ENCODE measurements at regions not wholly inside any gene's neighbourhood (a gene's known extent, or its start where the extent isn't known, plus 50 kb on each side); places are given as distances from the start of the nearest gene placed in this dataset.

DNA sequence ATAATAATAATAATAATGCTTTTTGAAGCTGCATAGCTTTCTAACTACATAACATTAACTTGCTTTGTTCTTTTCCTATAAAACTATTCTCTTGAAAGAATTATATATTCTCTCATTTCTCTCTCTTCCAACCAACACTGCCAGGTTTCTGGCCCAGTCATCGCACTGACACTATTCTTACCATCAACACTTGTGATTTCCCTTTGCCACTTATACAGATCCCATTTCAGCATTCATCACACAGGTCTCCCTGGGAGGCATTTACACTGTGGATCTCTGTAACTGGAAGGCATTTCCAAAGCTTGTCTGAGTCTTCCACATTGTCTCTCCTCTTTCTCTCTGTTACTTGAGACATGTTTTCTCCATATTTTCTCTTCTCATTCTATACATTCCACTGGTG is 777.8 kb upstream of the ACO1 start:
- Histone ChIP-seq H3K27me3 (no peaks in the 10 kb centered on the region), H3K4me3 (no peak overlapping the region), H3K9me3 (no peaks in the 10 kb centered on the region), H3K27ac (no peak overlapping the region), H3K4me1 (no peaks in the 10 kb centered on the region), H3K36me3 (no peaks in the 10 kb centered on the region)
- DNase-seq = no peak
- intact Hi-C loops (cut with DNase I) = no loop called here
- TF ChIP-seq, protein P1, sequence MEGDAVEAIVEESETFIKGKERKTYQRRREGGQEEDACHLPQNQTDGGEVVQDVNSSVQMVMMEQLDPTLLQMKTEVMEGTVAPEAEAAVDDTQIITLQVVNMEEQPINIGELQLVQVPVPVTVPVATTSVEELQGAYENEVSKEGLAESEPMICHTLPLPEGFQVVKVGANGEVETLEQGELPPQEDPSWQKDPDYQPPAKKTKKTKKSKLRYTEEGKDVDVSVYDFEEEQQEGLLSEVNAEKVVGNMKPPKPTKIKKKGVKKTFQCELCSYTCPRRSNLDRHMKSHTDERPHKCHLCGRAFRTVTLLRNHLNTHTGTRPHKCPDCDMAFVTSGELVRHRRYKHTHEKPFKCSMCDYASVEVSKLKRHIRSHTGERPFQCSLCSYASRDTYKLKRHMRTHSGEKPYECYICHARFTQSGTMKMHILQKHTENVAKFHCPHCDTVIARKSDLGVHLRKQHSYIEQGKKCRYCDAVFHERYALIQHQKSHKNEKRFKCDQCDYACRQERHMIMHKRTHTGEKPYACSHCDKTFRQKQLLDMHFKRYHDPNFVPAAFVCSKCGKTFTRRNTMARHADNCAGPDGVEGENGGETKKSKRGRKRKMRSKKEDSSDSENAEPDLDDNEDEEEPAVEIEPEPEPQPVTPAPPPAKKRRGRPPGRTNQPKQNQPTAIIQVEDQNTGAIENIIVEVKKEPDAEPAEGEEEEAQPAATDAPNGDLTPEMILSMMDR (IDR thresholded peaks at IDR 0.05) = no peak
- TF ChIP-seq POLR2A (IDR thresholded peaks at IDR 0.05) = no peak
- 77 to 100% methylated on average over 1 of the region's 1 CpG for whole genome bisulfite sequencing, 2 donors

DNA sequence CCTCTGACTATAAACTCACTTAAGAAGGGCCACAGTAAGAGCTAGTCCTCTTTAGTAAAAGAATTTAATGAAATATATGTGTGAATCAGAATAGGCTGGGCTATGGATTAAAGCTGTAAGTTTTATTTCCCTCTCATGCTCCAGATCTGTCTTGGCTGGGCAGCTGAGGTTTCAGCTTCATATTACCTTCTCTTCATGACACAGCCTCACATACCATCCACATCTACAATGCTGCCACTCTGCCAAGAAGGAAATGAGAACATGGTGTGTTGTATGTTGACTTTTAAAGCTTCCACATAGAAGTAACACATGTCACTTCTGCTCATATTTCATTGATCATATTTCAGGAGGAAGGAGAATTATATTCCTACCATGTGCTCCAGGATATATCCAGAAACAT is 776.0 kb upstream of the ACO1 start:
- Histone ChIP-seq H3K36me3 (no peaks in the 10 kb centered on the region), H3K4me3 (no peak overlapping the region), H3K9me3 (no peaks in the 10 kb centered on the region), H3K27ac (no peak overlapping the region), H3K4me1 (no peaks in the 10 kb centered on the region), H3K27me3 (no peaks in the 10 kb centered on the region)
- TF ChIP-seq POLR2A (IDR thresholded peaks at IDR 0.05) = no peak
- TF ChIP-seq, protein P1 (IDR thresholded peaks at IDR 0.05) = no peak
- no peak for DNase-seq
- intact Hi-C loops (cut with DNase I) = no loop called here

DNA sequence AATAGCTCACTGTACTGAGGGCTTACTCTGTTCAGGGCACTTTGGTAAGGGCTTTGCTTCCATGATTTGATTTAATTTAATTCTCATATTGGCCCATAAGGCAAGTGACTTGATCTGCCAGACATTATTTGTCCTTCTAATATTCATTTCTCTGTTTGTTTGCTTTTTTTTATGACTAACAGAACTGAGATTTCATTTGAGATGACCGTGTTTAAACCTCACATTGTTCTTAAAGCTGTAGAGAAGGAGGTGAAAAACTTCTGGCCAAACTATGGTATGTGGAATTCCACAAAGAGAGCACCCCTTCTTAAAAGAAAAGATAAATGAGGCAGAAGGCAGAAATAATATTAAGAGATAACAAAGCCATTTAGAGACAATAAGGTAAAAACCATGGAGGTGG is 775.6 kb upstream of the ACO1 start:
- 42% methylated on average over 1 of the region's 1 CpG for WGBS, 2 donors
- H3K9me3 ChIP-seq = no peaks in the 10 kb centered on the region
- TF ChIP-seq, protein P1 (IDR thresholded peaks at IDR 0.05) = no peak
- TF ChIP-seq POLR2A (IDR thresholded peaks at IDR 0.05) = no peak
- H3K36me3 ChIP-seq = no peaks in the 10 kb centered on the region
- intact Hi-C loops (cut with DNase I) = no loop called here
- H3K4me1 ChIP-seq = no peaks in the 10 kb centered on the region
- DNase-seq = no peak
- no peak overlapping the region for H3K27ac ChIP-seq
- no peaks in the 10 kb centered on the region for H3K27me3 ChIP-seq
- H3K4me3 ChIP-seq = no peak overlapping the region

DNA sequence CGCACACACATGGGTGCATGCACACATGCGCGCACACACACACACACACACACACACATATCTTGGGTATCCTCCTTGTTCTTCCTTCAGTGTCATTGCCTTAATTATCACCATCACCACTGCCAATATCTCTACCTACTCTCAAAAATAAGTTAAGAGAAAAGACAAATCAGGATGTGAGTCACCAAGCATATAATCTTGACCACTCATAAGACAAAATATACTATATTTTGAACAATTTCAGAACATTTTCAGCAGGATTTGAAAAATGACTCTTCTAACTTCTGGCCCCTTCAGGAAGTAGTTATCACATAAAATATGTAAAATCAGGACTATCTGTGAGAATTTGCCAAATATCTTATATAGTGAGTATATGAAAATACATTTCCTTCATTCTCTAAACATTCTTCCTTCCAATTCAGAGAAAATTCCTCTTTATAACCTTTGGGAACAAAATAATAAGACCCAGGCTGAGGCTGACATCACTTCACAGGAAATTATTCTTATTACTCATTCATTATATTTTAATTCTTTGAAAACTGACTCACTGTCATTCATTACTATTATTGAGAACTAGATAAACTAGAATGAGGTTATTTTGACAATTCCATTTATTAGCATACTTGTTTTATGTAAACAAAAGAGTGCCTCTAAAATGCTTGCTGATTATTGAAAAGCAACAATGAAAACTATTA is 772.0 kb upstream of the ACO1 start:
- TF ChIP-seq, protein P1 (IDR thresholded peaks at IDR 0.05) = no peak
- TF ChIP-seq POLR2A (IDR thresholded peaks at IDR 0.05) = no peak
- no peaks in the 10 kb centered on the region for H3K4me1 ChIP-seq
- no peak overlapping the region for H3K27ac ChIP-seq
- intact Hi-C loops (cut with DNase I) = no loop called here
- 87 to 94% methylated on average over 3 of the region's 3 CpGs for WGBS, 2 donors
- DNase-seq = no peak
- H3K9me3 ChIP-seq = no peaks in the 10 kb centered on the region
- no peaks in the 10 kb centered on the region for H3K27me3 ChIP-seq
- H3K4me3 ChIP-seq = no peak overlapping the region
- H3K36me3 ChIP-seq = no peaks in the 10 kb centered on the region

DNA sequence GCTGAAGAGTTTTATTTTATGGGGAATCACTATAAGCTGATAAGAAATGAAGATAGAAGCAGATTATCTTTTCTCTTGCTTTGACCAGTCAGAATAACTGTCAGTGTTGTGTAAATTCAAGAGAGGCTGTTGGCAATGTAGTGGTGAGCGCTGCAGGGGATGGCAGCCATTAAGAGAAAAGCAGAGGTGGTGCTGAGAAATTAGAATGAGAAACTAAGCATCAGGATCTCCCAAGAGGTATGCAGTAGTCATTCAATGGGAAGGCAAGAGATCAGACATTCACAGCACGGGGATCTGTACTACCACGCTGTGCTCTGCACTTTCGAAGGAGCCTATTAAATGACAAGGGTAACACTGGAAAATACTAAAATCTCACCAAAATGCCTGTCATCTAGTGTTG is 768.5 kb upstream of the ACO1 start:
- H3K27me3 ChIP-seq = no peaks in the 10 kb centered on the region
- no peak overlapping the region for H3K4me3 ChIP-seq
- intact Hi-C loops (cut with DNase I) = no loop called here
- no peak for DNase-seq
- H3K27ac ChIP-seq = no peak overlapping the region
- H3K36me3 ChIP-seq = no peaks in the 10 kb centered on the region
- H3K9me3 ChIP-seq = no peaks in the 10 kb centered on the region
- no peak for TF ChIP-seq POLR2A (IDR thresholded peaks at IDR 0.05)
- TF ChIP-seq, protein P1 (IDR thresholded peaks at IDR 0.05) = no peak
- WGBS, 2 donors = 86 to 88% methylated on average over 4 of the region's 4 CpGs
- no peaks in the 10 kb centered on the region for H3K4me1 ChIP-seq
